ENCODE measurements at regions not wholly inside any gene's neighbourhood (a gene's known extent, or its start where the extent isn't known, plus 50 kb on each side); places are given as distances from the start of the nearest gene placed in this dataset.

GRCh38 chr20:10754824-10755223 is 81.0 kb upstream of the JAG1 start:
- CTCF ChIA-PET, result no interaction called here
- H3K4me2 ChIP-seq, result no peak overlapping the region
- H3K4me3 ChIP-seq (ENCODE audit: low read depth in 2 of 2, low read length in 1 of 2), result no peak overlapping the region
- no peaks in the 10 kb centered on the region for H3K79me2 ChIP-seq (ENCODE audit: insufficient read depth)
- POLR2A ChIA-PET, result no interaction called here
- no peaks in the 10 kb centered on the region for H3F3A ChIP-seq (replicated peaks; ENCODE audit: insufficient read depth)
- H4K20me1 ChIP-seq (ENCODE audit: insufficient read depth), result no peaks in the 10 kb centered on the region
- no peaks in the 10 kb centered on the region for H3K9me3 ChIP-seq
- H3K4me1 ChIP-seq (ENCODE audit: control insufficient read depth in 1 of 2, insufficient read depth in 2 of 2, low read depth in 1 of 2, low read length in 1 of 2), result no peaks in the 10 kb centered on the region
- 88% methylated on average over 2 of the region's 2 CpGs for WGBS (ENCODE audit: low lambda C conversion rate)
- H2AFZ ChIP-seq (ENCODE audit: low read depth), result no peak overlapping the region
- H3K27me3 ChIP-seq (ENCODE audit: insufficient read depth), result no peaks in the 10 kb centered on the region
- H3K9me2 ChIP-seq, result no peaks in the 10 kb centered on the region
- H3K9ac ChIP-seq, result no peak overlapping the region
- H3K27ac ChIP-seq (ENCODE audit: low read depth in 2 of 2, low read length in 1 of 2), result no peak overlapping the region
- DNase-seq, result no peak
- no peaks in the 10 kb centered on the region for H3K36me3 ChIP-seq (replicated peaks in 1 of 2; ENCODE audit: control insufficient read depth in 1 of 2, insufficient read depth in 2 of 2, low read length in 1 of 2)
- TF ChIP-seq NRF1 (IDR thresholded peaks at IDR 0.05; ENCODE audit: low read depth, low read length), result no peak
- TF ChIP-seq RFX5 (IDR thresholded peaks at IDR 0.05; ENCODE audit: low read length), result no peak
- no peak for TF ChIP-seq POLR2AphosphoS5 (IDR thresholded peaks at IDR 0.05; ENCODE audit: low read depth, low read length)
- TF ChIP-seq MAX (IDR thresholded peaks at IDR 0.05; ENCODE audit: low read depth), result no peak
- no peak for TF ChIP-seq GABPA (IDR thresholded peaks at IDR 0.05; ENCODE audit: low read depth)
- TF ChIP-seq ELF1 (IDR thresholded peaks at IDR 0.05), result no peak
- TF ChIP-seq RAD21 (IDR thresholded peaks at IDR 0.05; ENCODE audit: low read length), result no peak
- no peak for TF ChIP-seq SIN3A (IDR thresholded peaks at IDR 0.05; ENCODE audit: borderline replicate concordance, low read depth, low read length)
- TF ChIP-seq MEF2A (IDR thresholded peaks at IDR 0.05; ENCODE audit: borderline replicate concordance, low read depth), result no peak
- no peak for TF ChIP-seq MXI1 (IDR thresholded peaks at IDR 0.05; ENCODE audit: low read depth, low read length)
- no peak for TF ChIP-seq TAF1 (IDR thresholded peaks at IDR 0.05; ENCODE audit: borderline replicate concordance, low read depth, low read length)
- TF ChIP-seq USF2 (IDR thresholded peaks at IDR 0.05; ENCODE audit: borderline replicate concordance, low read depth, low read length), result no peak
- TF ChIP-seq RXRA (IDR thresholded peaks at IDR 0.05; ENCODE audit: borderline replicate concordance, low read depth), result no peak
- no peak for TF ChIP-seq FOXJ3 (CRISPR knock-in tag; IDR thresholded peaks at IDR 0.05)
- no peak for TF ChIP-seq RCOR1 (IDR thresholded peaks at IDR 0.05; ENCODE audit: low read length)
- TF ChIP-seq ZBTB33 (IDR thresholded peaks at IDR 0.05; ENCODE audit: borderline replicate concordance, low read depth), result no peak
- TF ChIP-seq IRF3 (IDR thresholded peaks at IDR 0.05; ENCODE audit: low read depth, low read length), result no peak
- TF ChIP-seq GATA2 (CRISPR knock-in tag; IDR thresholded peaks at IDR 0.05), result no peak
- TF ChIP-seq YY1 (IDR thresholded peaks at IDR 0.05; ENCODE audit: low read depth), result no peak
